ENCODE measurements at regions not wholly inside any gene's neighbourhood (a gene's known extent, or its start where the extent isn't known, plus 50 kb on each side); places are given as distances from the start of the nearest gene placed in this dataset.

GRCh38 chr14:101500061-101500460 lies 61.2 kb upstream of the DIO3 start:
- intact Hi-C loops (cut with micrococcal nuclease): no loop called here
- DNase-seq: no peak
- WGBS (ENCODE audit: insufficient coverage): 100% methylated on average over 3 of the region's 7 CpGs
- H3K9me3 Mint-ChIP-seq: peaks cover 0 to 9% (median 1%) of the 10 kb centered on the region in 7 donors
- TF ChIP-seq, protein P1, sequence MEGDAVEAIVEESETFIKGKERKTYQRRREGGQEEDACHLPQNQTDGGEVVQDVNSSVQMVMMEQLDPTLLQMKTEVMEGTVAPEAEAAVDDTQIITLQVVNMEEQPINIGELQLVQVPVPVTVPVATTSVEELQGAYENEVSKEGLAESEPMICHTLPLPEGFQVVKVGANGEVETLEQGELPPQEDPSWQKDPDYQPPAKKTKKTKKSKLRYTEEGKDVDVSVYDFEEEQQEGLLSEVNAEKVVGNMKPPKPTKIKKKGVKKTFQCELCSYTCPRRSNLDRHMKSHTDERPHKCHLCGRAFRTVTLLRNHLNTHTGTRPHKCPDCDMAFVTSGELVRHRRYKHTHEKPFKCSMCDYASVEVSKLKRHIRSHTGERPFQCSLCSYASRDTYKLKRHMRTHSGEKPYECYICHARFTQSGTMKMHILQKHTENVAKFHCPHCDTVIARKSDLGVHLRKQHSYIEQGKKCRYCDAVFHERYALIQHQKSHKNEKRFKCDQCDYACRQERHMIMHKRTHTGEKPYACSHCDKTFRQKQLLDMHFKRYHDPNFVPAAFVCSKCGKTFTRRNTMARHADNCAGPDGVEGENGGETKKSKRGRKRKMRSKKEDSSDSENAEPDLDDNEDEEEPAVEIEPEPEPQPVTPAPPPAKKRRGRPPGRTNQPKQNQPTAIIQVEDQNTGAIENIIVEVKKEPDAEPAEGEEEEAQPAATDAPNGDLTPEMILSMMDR (IDR thresholded peaks at IDR 0.05): no peak
- H3K4me3 ChIP-seq (replicated peaks in 1 of 3; ENCODE audit: low read depth in 2 of 3, low read length in 3 of 3): no peak overlapping the region
- peaks cover 15 to 26% (median 19%) of the 10 kb centered on the region in 3 donors for H3K27me3 Mint-ChIP-seq (ENCODE audit: low read depth in 3 of 3)
- no peak overlapping the region for H3K4me3 Mint-ChIP-seq
- no peaks in the 10 kb centered on the region for H3K4me1 ChIP-seq (ENCODE audit: control insufficient read depth in 1 of 2, insufficient read depth in 2 of 2, low read length in 2 of 2)
- H3K9me3 ChIP-seq (replicated peaks in 1 of 2; ENCODE audit: control insufficient read depth in 1 of 2, insufficient read depth in 1 of 2, low read length in 2 of 2): peaks cover 0 to 4% of the 10 kb centered on the region in 2 donors
- H3K27ac ChIP-seq (ENCODE audit: low read depth in 1 of 2, low read length in 2 of 2): no peak overlapping the region
- H3K4me1 Mint-ChIP-seq: no peaks in the 10 kb centered on the region
- no peak overlapping the region for H2AFZ ChIP-seq (ENCODE audit: insufficient read depth, low read depth, low read length, poor library complexity, severe bottlenecking)
- no peak overlapping the region for H3K4me2 ChIP-seq (replicated peaks; ENCODE audit: extremely low read depth, low read length, poor library complexity, severe bottlenecking)
- no peaks in the 10 kb centered on the region for H3K36me3 Mint-ChIP-seq
- no peak overlapping the region for H3K9ac ChIP-seq (ENCODE audit: insufficient read depth, low read length, poor library complexity, severe bottlenecking)
- H3K36me3 ChIP-seq (replicated peaks in 1 of 2; ENCODE audit: control insufficient read depth in 1 of 2, insufficient read depth in 2 of 2, low read length in 2 of 2): no peaks in the 10 kb centered on the region
- no peak overlapping the region for H3K27ac Mint-ChIP-seq
- peaks cover 0 to 3% of the 10 kb centered on the region in 2 donors for H3K27me3 ChIP-seq (ENCODE audit: control insufficient read depth in 2 of 2, insufficient read depth in 2 of 2, low read length in 2 of 2)
- no peaks in the 10 kb centered on the region for H4K20me1 ChIP-seq (ENCODE audit: insufficient read depth, low read length)
- no peaks in the 10 kb centered on the region for H3K79me2 ChIP-seq (ENCODE audit: insufficient read depth, low read length)

DNA sequence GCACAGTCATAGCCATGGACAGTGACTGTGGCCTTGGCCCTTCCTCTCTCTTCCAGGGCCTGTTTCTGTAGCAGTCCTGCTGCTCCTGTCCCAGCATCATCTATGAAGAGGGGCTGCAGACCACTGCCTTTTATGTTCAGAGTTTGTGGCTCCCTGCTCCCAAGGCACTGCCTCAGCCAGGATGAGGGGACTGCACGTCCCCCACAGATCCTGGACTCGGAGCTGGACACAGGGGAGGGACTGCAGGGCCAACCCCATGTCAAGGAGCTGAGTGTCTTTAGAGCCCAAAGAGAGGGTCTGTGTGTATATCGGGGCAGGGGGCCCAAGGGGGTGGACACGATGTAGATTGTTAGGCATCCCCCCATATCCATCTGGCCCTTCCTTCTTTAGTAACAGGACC lies 60.6 kb upstream of the DIO3 start:
- no peak overlapping the region for H2AFZ ChIP-seq (ENCODE audit: insufficient read depth, low read depth, low read length, poor library complexity, severe bottlenecking)
- H4K20me1 ChIP-seq (ENCODE audit: insufficient read depth, low read length): no peaks in the 10 kb centered on the region
- no peaks in the 10 kb centered on the region for H3K36me3 Mint-ChIP-seq
- no peak overlapping the region for H3K4me3 Mint-ChIP-seq
- TF ChIP-seq, protein P1 (IDR thresholded peaks at IDR 0.05): no peak
- no peak overlapping the region for H3K4me3 ChIP-seq (replicated peaks in 1 of 3; ENCODE audit: low read depth in 2 of 3, low read length in 3 of 3)
- no peak overlapping the region for H3K27ac Mint-ChIP-seq
- H3K27ac ChIP-seq (ENCODE audit: low read depth in 1 of 2, low read length in 2 of 2): no peak overlapping the region
- H3K9ac ChIP-seq (ENCODE audit: insufficient read depth, low read length, poor library complexity, severe bottlenecking): no peak overlapping the region
- H3K27me3 Mint-ChIP-seq (ENCODE audit: low read depth in 3 of 3): peaks cover 15 to 26% (median 15%) of the 10 kb centered on the region in 3 donors
- H3K36me3 ChIP-seq (replicated peaks in 1 of 2; ENCODE audit: control insufficient read depth in 1 of 2, insufficient read depth in 2 of 2, low read length in 2 of 2): no peaks in the 10 kb centered on the region
- 83% methylated on average over 2 of the region's 4 CpGs for WGBS (ENCODE audit: insufficient coverage)
- H3K9me3 Mint-ChIP-seq: peaks cover 0 to 9% (median 0%) of the 10 kb centered on the region in 7 donors
- DNase-seq: no peak
- H3K79me2 ChIP-seq (ENCODE audit: insufficient read depth, low read length): no peaks in the 10 kb centered on the region
- H3K4me1 ChIP-seq (ENCODE audit: control insufficient read depth in 1 of 2, insufficient read depth in 2 of 2, low read length in 2 of 2): no peaks in the 10 kb centered on the region
- H3K4me1 Mint-ChIP-seq: no peaks in the 10 kb centered on the region
- H3K27me3 ChIP-seq (ENCODE audit: control insufficient read depth in 2 of 2, insufficient read depth in 2 of 2, low read length in 2 of 2): peaks cover 0 to 3% of the 10 kb centered on the region in 2 donors
- H3K4me2 ChIP-seq (replicated peaks; ENCODE audit: extremely low read depth, low read length, poor library complexity, severe bottlenecking): no peak overlapping the region
- H3K9me3 ChIP-seq (replicated peaks in 1 of 2; ENCODE audit: control insufficient read depth in 1 of 2, insufficient read depth in 1 of 2, low read length in 2 of 2): peaks cover 0 to 4% of the 10 kb centered on the region in 2 donors
- intact Hi-C loops (cut with micrococcal nuclease): no loop called here

Measured in CD14-positive monocyte (primary cell).